Karpas-422 (cell line): ENCODE measurements at regions not wholly inside any gene's neighbourhood (a gene's known extent, or its start where the extent isn't known, plus 50 kb on each side); places are given as distances from the start of the nearest gene placed in this dataset.

ENCODE experiments used
- DNase-seq: peaks from one replicate; pipeline ENCODE4 v3.0.0-alpha.2; 2015
- H2AFZ ChIP-seq: fragments of 200-600 bp; sonication (generic); 2 replicates; pipeline ENCODE4 v1.6.1; 2014; ENCODE audit warnings: antibody characterized with exemption, low read length, mixed read lengths
- H3K27ac ChIP-seq: fragments of 200-600 bp; sonication (generic); 2 replicates; pipeline ENCODE4 v1.5.1; 2014; ENCODE audit warnings: mild to moderate bottlenecking, low read length, moderate library complexity
- H3K27me3 ChIP-seq: fragments of 200-600 bp; sonication (generic); 2 replicates; pipeline ENCODE4 v1.6.1; 2014; ENCODE audit warnings: low read length, mixed read lengths
- H3K36me3 ChIP-seq: fragments of 200-600 bp; sonication (generic); 2 replicates; pipeline ENCODE4 v1.6.1; 2014; ENCODE audit warnings: low read length, mixed read lengths; ENCODE audit not compliant: insufficient read depth
- H3K4me1 ChIP-seq: fragments of 200-600 bp; sonication (generic); 2 replicates; pipeline ENCODE4 v1.6.1; 2014; ENCODE audit warnings: mild to moderate bottlenecking, low read length, mixed read lengths
- H3K4me2 ChIP-seq: fragments of 200-600 bp; sonication (generic); 2 replicates; pipeline ENCODE4 v1.6.1; 2014; ENCODE audit warnings: low read length, low read depth, mild to moderate bottlenecking; ENCODE audit not compliant: poor library complexity, severe bottlenecking
- H3K4me3 ChIP-seq: fragments of 200-600 bp; sonication (generic); 2 replicates; pipeline ENCODE4 v1.5.1; 2014; ENCODE audit warnings: mild to moderate bottlenecking, antibody characterized with exemption, low read length, mixed read lengths
- H3K79me2 ChIP-seq: fragments of 200-600 bp; sonication (generic); 2 replicates; pipeline ENCODE4 v1.6.1; 2014; ENCODE audit warnings: mild to moderate bottlenecking, low read length, mixed read lengths
- H3K9ac ChIP-seq: fragments of 200-600 bp; sonication (generic); 2 replicates; pipeline ENCODE4 v1.6.0; 2014; ENCODE audit warnings: low read length
- H3K9me2 ChIP-seq: fragments of 200-600 bp; sonication (generic), shearing (Covaris generic); replicated peaks from 2 replicates; pipeline ENCODE4 v1.6.0; 2014; ENCODE audit warnings: mild to moderate bottlenecking, low read length, moderate library complexity; ENCODE audit not compliant: insufficient read depth
- H3K9me3 ChIP-seq: fragments of 300-700, 200-600 bp; sonication (generic); 2 replicates; pipeline ENCODE4 v1.6.1; 2014; ENCODE audit warnings: low read length, mixed read lengths
- H4K20me1 ChIP-seq: fragments of 200-600 bp; sonication (generic); 2 replicates; pipeline ENCODE4 v1.6.1; 2014; ENCODE audit warnings: mild to moderate bottlenecking, antibody characterized with exemption, low read length, low read depth; ENCODE audit not compliant: insufficient read depth

GRCh38 chr5:163773226-163773625 lies 267.8 kb downstream of the MAT2B start:
- Histone ChIP-seq H4K20me1 (no peaks in the 10 kb centered on the region), H3K4me3 (no peak overlapping the region), H3K4me1 (no peaks in the 10 kb centered on the region), H3K9me3 (no peaks in the 10 kb centered on the region), H3K9me2 (no peaks in the 10 kb centered on the region), H3K79me2 (no peaks in the 10 kb centered on the region), H3K4me2 (no peak overlapping the region), H3K27ac (no peak overlapping the region), H2AFZ (no peak overlapping the region), H3K9ac (no peak overlapping the region), H3K27me3 (no peaks in the 10 kb centered on the region), H3K36me3 (no peaks in the 10 kb centered on the region)
- DNase-seq, result no peak

GRCh38 chr5:163789870-163790269 lies 284.5 kb downstream of the MAT2B start:
- Histone ChIP-seq H3K4me3 (no peak overlapping the region), H3K4me2 (no peak overlapping the region), H3K9me3 (no peaks in the 10 kb centered on the region), H3K36me3 (no peaks in the 10 kb centered on the region; the same call in 1 of the 2 replicates), H2AFZ (no peak overlapping the region), H3K9ac (no peak overlapping the region), H4K20me1 (no peaks in the 10 kb centered on the region), H3K4me1 (no peaks in the 10 kb centered on the region), H3K79me2 (no peaks in the 10 kb centered on the region), H3K27me3 (no peaks in the 10 kb centered on the region), H3K27ac (no peak overlapping the region), H3K9me2 (no peaks in the 10 kb centered on the region)
- DNase-seq, result no peak

GRCh38 chr5:163790497-163790896 lies 285.1 kb downstream of the MAT2B start:
- no peak overlapping the region for H3K4me3 ChIP-seq
- no peaks in the 10 kb centered on the region for H4K20me1 ChIP-seq
- no peak overlapping the region for H2AFZ ChIP-seq
- H3K36me3 ChIP-seq, result no peaks in the 10 kb centered on the region
- H3K9me2 ChIP-seq, result no peaks in the 10 kb centered on the region
- H3K9ac ChIP-seq, result no peak overlapping the region
- no peaks in the 10 kb centered on the region for H3K79me2 ChIP-seq
- no peaks in the 10 kb centered on the region for H3K27me3 ChIP-seq
- H3K4me2 ChIP-seq, result no peak overlapping the region
- no peak overlapping the region for H3K27ac ChIP-seq
- DNase-seq, result no peak
- H3K4me1 ChIP-seq, result no peaks in the 10 kb centered on the region
- no peaks in the 10 kb centered on the region for H3K9me3 ChIP-seq

- Histone ChIP-seq H3K9me3 (no peaks in the 10 kb centered on the region), H3K27me3 (no peaks in the 10 kb centered on the region), H3K9ac (no peak overlapping the region), H3K4me1 (no peaks in the 10 kb centered on the region), H3K4me2 (no peak overlapping the region), H3K79me2 (no peaks in the 10 kb centered on the region), H3K4me3 (no peak overlapping the region), H3K36me3 (no peaks in the 10 kb centered on the region), H4K20me1 (no peaks in the 10 kb centered on the region), H2AFZ (no peak overlapping the region), H3K27ac (no peak overlapping the region), H3K9me2 (no peaks in the 10 kb centered on the region)
- DNase-seq, result no peak
These were observed 289.6 kb downstream of the MAT2B start for GRCh38 chr5:163794993-163795392.

GRCh38 chr5:163807781-163808180 lies 302.4 kb downstream of the MAT2B start:
- Histone ChIP-seq H3K9me2 (no peaks in the 10 kb centered on the region), H3K36me3 (no peaks in the 10 kb centered on the region), H3K79me2 (no peaks in the 10 kb centered on the region), H3K27me3 (no peaks in the 10 kb centered on the region), H2AFZ (no peak overlapping the region), H3K4me1 (no peaks in the 10 kb centered on the region), H4K20me1 (no peaks in the 10 kb centered on the region), H3K27ac (no peak overlapping the region), H3K4me3 (no peak overlapping the region), H3K9ac (no peak overlapping the region), H3K9me3 (no peaks in the 10 kb centered on the region), H3K4me2 (no peak overlapping the region)
- DNase-seq, result no peak

- Histone ChIP-seq H3K4me1 (no peaks in the 10 kb centered on the region), H3K4me3 (no peak overlapping the region), H3K9ac (no peak overlapping the region)
These were observed 304.1 kb downstream of the MAT2B start for GRCh38 chr5:163809473-163809872.

GRCh38 chr5:163813900-163814299 lies 308.5 kb downstream of the MAT2B start:
- H3K4me2 ChIP-seq, result no peak overlapping the region
- no peaks in the 10 kb centered on the region for H4K20me1 ChIP-seq
- no peak overlapping the region for H3K27ac ChIP-seq
- H3K9ac ChIP-seq, result no peak overlapping the region
- no peaks in the 10 kb centered on the region for H3K9me2 ChIP-seq
- no peaks in the 10 kb centered on the region for H3K27me3 ChIP-seq
- no peaks in the 10 kb centered on the region for H3K4me1 ChIP-seq
- H3K4me3 ChIP-seq, result no peak overlapping the region
- no peaks in the 10 kb centered on the region for H3K79me2 ChIP-seq
- no peaks in the 10 kb centered on the region for H3K36me3 ChIP-seq
- no peaks in the 10 kb centered on the region for H3K9me3 ChIP-seq
- H2AFZ ChIP-seq, result no peak overlapping the region
- no peak for DNase-seq

More at GRCh38 chr5:163809473-163809872, 304.1 kb downstream of the MAT2B start:
- DNase-seq, result peak; percentile 41
- H3K79me2 ChIP-seq, result no peaks in the 10 kb centered on the region
- H3K27me3 ChIP-seq, result no peaks in the 10 kb centered on the region
- no peak overlapping the region for H2AFZ ChIP-seq
- no peak overlapping the region for H3K4me2 ChIP-seq
- no peaks in the 10 kb centered on the region for H3K9me3 ChIP-seq
- no peaks in the 10 kb centered on the region for H3K36me3 ChIP-seq
- no peaks in the 10 kb centered on the region for H3K9me2 ChIP-seq
- no peaks in the 10 kb centered on the region for H4K20me1 ChIP-seq
- H3K27ac ChIP-seq, result no peak overlapping the region

- no peak for DNase-seq
- Histone ChIP-seq H3K9me3 (no peaks in the 10 kb centered on the region), H3K9ac (no peak overlapping the region)
These were observed 309.9 kb downstream of the MAT2B start for GRCh38 chr5:163815240-163815791.

GRCh38 chr5:163821142-163821541 lies 315.7 kb downstream of the MAT2B start:
- Histone ChIP-seq H3K27ac (no peak overlapping the region), H3K9me2 (no peaks in the 10 kb centered on the region), H3K27me3 (no peaks in the 10 kb centered on the region), H3K36me3 (no peaks in the 10 kb centered on the region), H3K79me2 (no peaks in the 10 kb centered on the region), H3K9ac (no peak overlapping the region), H2AFZ (no peak overlapping the region), H4K20me1 (no peaks in the 10 kb centered on the region), H3K4me2 (no peak overlapping the region), H3K4me3 (no peak overlapping the region), H3K9me3 (no peaks in the 10 kb centered on the region), H3K4me1 (no peaks in the 10 kb centered on the region)
- DNase-seq, result no peak

More at GRCh38 chr5:163815240-163815791, 309.9 kb downstream of the MAT2B start:
- Histone ChIP-seq H4K20me1 (no peaks in the 10 kb centered on the region), H3K4me2 (no peak overlapping the region), H3K27me3 (no peaks in the 10 kb centered on the region), H3K9me2 (no peaks in the 10 kb centered on the region), H3K79me2 (no peaks in the 10 kb centered on the region), H3K4me3 (no peak overlapping the region), H3K27ac (no peak overlapping the region), H3K4me1 (no peaks in the 10 kb centered on the region), H3K36me3 (no peaks in the 10 kb centered on the region), H2AFZ (no peak overlapping the region)
